Endodermal cell (in vitro differentiated cells): ENCODE measurements at regions not wholly inside any gene's neighbourhood (a gene's known extent, or its start where the extent isn't known, plus 50 kb on each side); places are given as distances from the start of the nearest gene placed in this dataset.

Source experiments
- DNase-seq: peaks from one replicate; pipeline ENCODE4 v3.0.0-alpha.2; 2017
- H3K27ac ChIP-seq: 2 replicates; pipeline ENCODE4 v1.5.1; 2013; ENCODE audit warnings: mild to moderate bottlenecking, low read depth, low read length, moderate library complexity
- H3K27me3 ChIP-seq: 2 replicates; pipeline ENCODE4 v1.6.1; 2013; ENCODE audit warnings: mild to moderate bottlenecking, low read length, moderate library complexity; ENCODE audit not compliant: insufficient read depth, control insufficient read depth, poor library complexity, severe bottlenecking
- H3K36me3 ChIP-seq: 2 replicates; pipeline ENCODE4 v1.7.0; 2013; ENCODE audit warnings: mild to moderate bottlenecking, low read length, moderate library complexity; ENCODE audit not compliant: control insufficient read depth, insufficient read depth
- H3K4me1 ChIP-seq: one replicate; pipeline ENCODE4 v1.7.0; 2013; ENCODE audit warnings: low read length; ENCODE audit not compliant: control insufficient read depth, insufficient read depth
- H3K4me3 ChIP-seq: 2 replicates; pipeline ENCODE4 v1.5.1; 2013; ENCODE audit warnings: mild to moderate bottlenecking, low read length, moderate library complexity
- H3K9ac ChIP-seq: 2 replicates; pipeline ENCODE4 v1.6.1; 2013; ENCODE audit warnings: mild to moderate bottlenecking, low read length, moderate library complexity; ENCODE audit not compliant: poor library complexity, severe bottlenecking; ENCODE audit errors: extremely low read depth
- H3K9me3 ChIP-seq: 2 replicates; pipeline ENCODE4 v1.6.1; 2013; ENCODE audit warnings: mild to moderate bottlenecking, low read length, moderate library complexity; ENCODE audit not compliant: control insufficient read depth
- H3K27ac Mint-ChIP-seq: 2 replicates; pipeline ENCODE4 v1.8.0; 2020; ENCODE audit warnings: mixed read lengths
- H3K27me3 Mint-ChIP-seq: 2 replicates; pipeline ENCODE4 v1.8.0; 2021; ENCODE audit warnings: mild to moderate bottlenecking, mixed read lengths; ENCODE audit not compliant: insufficient read depth
- H3K36me3 Mint-ChIP-seq: 2 replicates; pipeline ENCODE4 v1.8.0; 2020; ENCODE audit warnings: low read depth, mixed read lengths
- H3K4me1 Mint-ChIP-seq: 2 replicates; pipeline ENCODE4 v1.8.0; 2020; ENCODE audit warnings: mixed read lengths
- H3K4me3 Mint-ChIP-seq: 2 replicates; pipeline ENCODE4 v1.8.0; 2020; ENCODE audit warnings: mild to moderate bottlenecking, moderate library complexity, mixed read lengths
- H3K9me3 Mint-ChIP-seq: 2 replicates; pipeline ENCODE4 v1.8.0; 2020; ENCODE audit warnings: mild to moderate bottlenecking, mixed read lengths
- CTCF ChIP-seq: fragments of 200-600 bp; sonication (generic); conservative IDR thresholded peaks from 2 replicates; pipeline ENCODE4 v1.5.0; 2021; ENCODE audit warnings: antibody characterized with exemption, mild to moderate bottlenecking
- WGBS, 2 experiments: methylation state at CpG; one replicate each; pipeline versions ENCODE4 v1.1.5 to v1.1.7; 2013; ENCODE audit warnings: missing lambda C conversion rate in 2 of 2, mixed read lengths in 1 of 2; ENCODE audit not compliant: insufficient coverage in 1 of 2, insufficient read length in 1 of 2; 5-methylcytosine and 5-hydroxymethylcytosine counted together

- Mint-ChIP-seq H3K36me3 (no peaks in the 10 kb centered on the region), H3K27ac (no peak overlapping the region), H3K27me3 (no peaks in the 10 kb centered on the region), H3K4me1 (peaks cover 28% of the 10 kb centered on the region), H3K4me3 (no peak overlapping the region), H3K9me3 (no peaks in the 10 kb centered on the region)
- Histone ChIP-seq H3K4me1 (peaks cover 13% of the 10 kb centered on the region), H3K36me3 (no peaks in the 10 kb centered on the region), H3K27ac (no peak overlapping the region), H3K4me3 (no peak overlapping the region), H3K9me3 (no peaks in the 10 kb centered on the region), H3K27me3 (no peaks in the 10 kb centered on the region), H3K9ac (no peak overlapping the region)
- no peak for TF ChIP-seq CTCF
- no peak for DNase-seq
- WGBS, 2 experiments, result 95% methylated on average over 2 of the region's 2 CpGs; no CpG with 5 or more reads in 1 of the 2 experiments
Measured at GRCh38 chr3:64306745-64307144, 81.5 kb upstream of the PRICKLE2 start.

GRCh38 chr3:64305731-64306130 lies 80.5 kb upstream of the PRICKLE2 start:
- H3K9me3 ChIP-seq, result no peaks in the 10 kb centered on the region
- H3K4me1 Mint-ChIP-seq, result peaks cover 21% of the 10 kb centered on the region

GRCh38 chr3:64304828-64305410 lies 79.7 kb upstream of the PRICKLE2 start:
- Histone ChIP-seq H3K27me3 (no peaks in the 10 kb centered on the region), H3K4me3 (no peak overlapping the region), H3K4me1 (peaks cover 9% of the 10 kb centered on the region), H3K27ac (no peak overlapping the region), H3K9me3 (no peaks in the 10 kb centered on the region), H3K36me3 (no peaks in the 10 kb centered on the region), H3K9ac (no peak overlapping the region)
- no peak for DNase-seq
- Mint-ChIP-seq H3K27me3 (no peaks in the 10 kb centered on the region), H3K4me3 (no peak overlapping the region), H3K4me1 (peaks cover 21% of the 10 kb centered on the region), H3K27ac (no peak overlapping the region), H3K36me3 (no peaks in the 10 kb centered on the region), H3K9me3 (no peaks in the 10 kb centered on the region)
- 95 to 96% methylated on average over 7 to 8 of the region's 8 CpGs for WGBS, 2 experiments
- TF ChIP-seq CTCF, result no peak

More at GRCh38 chr3:64305731-64306130, 80.5 kb upstream of the PRICKLE2 start:
- no peak for TF ChIP-seq CTCF
- H3K4me3 ChIP-seq, result no peak overlapping the region
- H3K36me3 ChIP-seq, result no peaks in the 10 kb centered on the region
- H3K27me3 Mint-ChIP-seq, result no peaks in the 10 kb centered on the region
- H3K27ac ChIP-seq, result no peak overlapping the region
- no peak for DNase-seq
- 87% methylated on average over 1 of the region's 1 CpG; no CpG with 5 or more reads in 1 of the 2 experiments for WGBS, 2 experiments
- H3K4me1 ChIP-seq, result peaks cover 9% of the 10 kb centered on the region
- H3K36me3 Mint-ChIP-seq, result no peaks in the 10 kb centered on the region
- H3K4me3 Mint-ChIP-seq, result no peak overlapping the region
- H3K27ac Mint-ChIP-seq, result no peak overlapping the region
- H3K9me3 Mint-ChIP-seq, result no peaks in the 10 kb centered on the region
- H3K9ac ChIP-seq, result no peak overlapping the region
- no peaks in the 10 kb centered on the region for H3K27me3 ChIP-seq
